ENCODE measurements at regions not wholly inside any gene's neighbourhood (a gene's known extent, or its start where the extent isn't known, plus 50 kb on each side); places are given as distances from the start of the nearest gene placed in this dataset.

DNA sequence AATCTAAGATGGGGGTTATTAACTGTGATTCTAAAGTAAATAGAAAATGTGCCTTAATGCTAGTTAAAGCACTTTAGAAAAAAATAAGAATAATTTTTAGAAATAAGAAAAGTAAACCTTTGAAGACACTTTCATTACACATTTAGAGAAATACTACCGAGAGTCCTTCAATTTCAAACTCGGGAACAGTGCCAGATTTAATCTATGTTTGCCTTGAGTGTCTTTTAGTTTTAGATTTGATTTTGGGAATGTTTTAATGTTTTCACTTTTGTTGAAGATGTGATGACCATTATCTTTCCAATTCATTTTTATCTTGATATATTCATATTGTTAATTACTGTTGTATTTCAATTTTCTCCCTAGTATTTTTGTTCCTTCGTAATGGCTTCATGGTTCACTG is 592.7 kb upstream of the MGMT start (continued):
- TF ChIP-seq ELF4 (CRISPR knock-in tag; IDR thresholded peaks at IDR 0.05): no peak
- TF ChIP-seq, protein P1, sequence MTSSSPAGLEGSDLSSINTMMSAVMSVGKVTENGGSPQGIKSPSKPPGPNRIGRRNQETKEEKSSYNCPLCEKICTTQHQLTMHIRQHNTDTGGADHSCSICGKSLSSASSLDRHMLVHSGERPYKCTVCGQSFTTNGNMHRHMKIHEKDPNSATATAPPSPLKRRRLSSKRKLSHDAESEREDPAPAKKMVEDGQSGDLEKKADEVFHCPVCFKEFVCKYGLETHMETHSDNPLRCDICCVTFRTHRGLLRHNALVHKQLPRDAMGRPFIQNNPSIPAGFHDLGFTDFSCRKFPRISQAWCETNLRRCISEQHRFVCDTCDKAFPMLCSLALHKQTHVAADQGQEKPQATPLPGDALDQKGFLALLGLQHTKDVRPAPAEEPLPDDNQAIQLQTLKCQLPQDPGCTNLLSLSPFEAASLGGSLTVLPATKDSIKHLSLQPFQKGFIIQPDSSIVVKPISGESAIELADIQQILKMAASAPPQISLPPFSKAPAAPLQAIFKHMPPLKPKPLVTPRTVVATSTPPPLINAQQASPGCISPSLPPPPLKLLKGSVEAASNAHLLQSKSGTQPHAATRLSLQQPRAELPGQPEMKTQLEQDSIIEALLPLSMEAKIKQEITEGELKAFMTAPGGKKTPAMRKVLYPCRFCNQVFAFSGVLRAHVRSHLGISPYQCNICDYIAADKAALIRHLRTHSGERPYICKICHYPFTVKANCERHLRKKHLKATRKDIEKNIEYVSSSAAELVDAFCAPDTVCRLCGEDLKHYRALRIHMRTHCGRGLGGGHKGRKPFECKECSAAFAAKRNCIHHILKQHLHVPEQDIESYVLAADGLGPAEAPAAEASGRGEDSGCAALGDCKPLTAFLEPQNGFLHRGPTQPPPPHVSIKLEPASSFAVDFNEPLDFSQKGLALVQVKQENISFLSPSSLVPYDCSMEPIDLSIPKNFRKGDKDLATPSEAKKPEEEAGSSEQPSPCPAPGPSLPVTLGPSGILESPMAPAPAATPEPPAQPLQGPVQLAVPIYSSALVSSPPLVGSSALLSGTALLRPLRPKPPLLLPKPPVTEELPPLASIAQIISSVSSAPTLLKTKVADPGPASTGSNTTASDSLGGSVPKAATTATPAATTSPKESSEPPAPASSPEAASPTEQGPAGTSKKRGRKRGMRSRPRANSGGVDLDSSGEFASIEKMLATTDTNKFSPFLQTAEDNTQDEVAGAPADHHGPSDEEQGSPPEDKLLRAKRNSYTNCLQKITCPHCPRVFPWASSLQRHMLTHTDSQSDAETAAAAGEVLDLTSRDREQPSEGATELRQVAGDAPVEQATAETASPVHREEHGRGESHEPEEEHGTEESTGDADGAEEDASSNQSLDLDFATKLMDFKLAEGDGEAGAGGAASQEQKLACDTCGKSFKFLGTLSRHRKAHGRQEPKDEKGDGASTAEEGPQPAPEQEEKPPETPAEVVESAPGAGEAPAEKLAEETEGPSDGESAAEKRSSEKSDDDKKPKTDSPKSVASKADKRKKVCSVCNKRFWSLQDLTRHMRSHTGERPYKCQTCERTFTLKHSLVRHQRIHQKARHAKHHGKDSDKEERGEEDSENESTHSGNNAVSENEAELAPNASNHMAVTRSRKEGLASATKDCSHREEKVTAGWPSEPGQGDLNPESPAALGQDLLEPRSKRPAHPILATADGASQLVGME (CRISPR knock-in tag; IDR thresholded peaks at IDR 0.05): no peak

DNA sequence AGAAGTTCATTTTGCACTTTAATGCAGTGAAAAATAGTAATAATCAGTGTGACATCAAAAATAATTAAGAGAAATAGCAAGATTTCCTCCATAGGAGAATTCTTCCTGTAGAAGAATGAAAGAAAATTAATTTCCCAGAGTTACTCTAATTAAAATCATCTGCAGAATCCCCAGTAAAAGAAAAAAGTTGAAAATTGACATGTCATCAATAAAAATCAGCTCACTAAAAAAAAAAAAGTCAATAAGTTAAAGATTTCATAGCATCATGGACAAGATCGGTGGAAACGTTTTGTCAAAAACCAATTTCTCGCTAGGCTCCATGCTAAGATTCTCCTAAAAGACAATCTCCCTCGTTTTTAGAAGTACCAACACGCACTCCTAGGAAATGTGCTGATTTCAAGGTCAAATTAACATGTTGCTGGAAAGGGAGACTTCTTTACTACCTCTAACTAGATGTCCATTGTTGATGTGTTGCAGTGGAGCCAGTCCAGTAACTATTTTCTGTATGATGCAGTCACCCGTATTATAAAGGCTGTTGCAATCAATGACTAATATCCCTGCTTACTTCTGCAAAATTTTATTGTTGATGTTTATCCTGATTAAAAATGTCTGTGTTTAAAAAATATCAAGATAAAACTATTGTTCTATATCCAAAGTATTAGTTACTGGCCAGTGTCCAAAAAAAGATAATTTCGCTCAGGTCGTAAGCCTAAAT is 591.9 kb upstream of the MGMT start:
- Histone ChIP-seq H3K36me3 (ENCODE audit: control insufficient read depth, insufficient read depth, low read length) (no peaks in the 10 kb centered on the region), H3K4me1 (replicated peaks in 1 of 2; ENCODE audit: control insufficient read depth in 2 of 2, insufficient read depth in 2 of 2, low read length in 2 of 2) (no peaks in the 10 kb centered on the region), H3K9me1 (ENCODE audit: control insufficient read depth, insufficient read depth, low read length) (no peaks in the 10 kb centered on the region), H2AFZ (ENCODE audit: low read depth, low read length) (no peak overlapping the region), H3K79me2 (ENCODE audit: control insufficient read depth, insufficient read depth, low read length) (no peaks in the 10 kb centered on the region), H3K9me3 (replicated peaks; ENCODE audit: control insufficient read depth, insufficient read depth, low read depth, low read length) (no peaks in the 10 kb centered on the region), H3K4me3 (no peak overlapping the region), H3K27me3 (ENCODE audit: control insufficient read depth in 2 of 2, insufficient read depth in 2 of 2, low read length in 2 of 2) (peaks cover 0 to 13% of the 10 kb centered on the region in 2 experiments; a peak in 2 of 5 replicates), H3K27ac (ENCODE audit: extremely low read depth, low read depth, low read length) (no peak overlapping the region), H4K20me1 (replicated peaks; ENCODE audit: control insufficient read depth, insufficient read depth, low read length) (no peaks in the 10 kb centered on the region), H3K4me2 (ENCODE audit: insufficient read depth, low read length) (no peak overlapping the region), H3K9ac (ENCODE audit: insufficient read depth in 1 of 2, low read depth in 2 of 2, low read length in 2 of 2) (no peak overlapping the region)
- FAIRE-seq (no peak), ATAC-seq (no peak), DNase-seq (ENCODE audit: extremely low read depth in 1 of 4, low spot score in 3 of 4) (no peak)
- intact Hi-C loops (cut with micrococcal nuclease): no loop called here
- BruUV-seq (replicated peaks): no TSS peak
- POLR2A ChIA-PET: interaction anchor here (0.6 kb wide), 1 partner anchor 8 kb away, joined by 3 read pairs; no protein-coding TSS in a partner anchor
- in situ Hi-C loops (cut with MboI): no loop called here
- CTCF ChIA-PET (ENCODE audit: low intra/inter-chr PET ratio): no interaction called here
- TF ChIP-seq NFATC3 (IDR thresholded peaks at IDR 0.05) (no peak), ZNF316 (IDR thresholded peaks at IDR 0.05) (peak; percentile 71)
- 2% methylated on average over 8 of the region's 8 CpGs for WGBS (ENCODE audit: insufficient coverage, low coverage, missing lambda C conversion rate)

Data from K562 (cell line).